ENCODE measurements at regions not wholly inside any gene's neighbourhood (a gene's known extent, or its start where the extent isn't known, plus 50 kb on each side); places are given as distances from the start of the nearest gene placed in this dataset.

DNA sequence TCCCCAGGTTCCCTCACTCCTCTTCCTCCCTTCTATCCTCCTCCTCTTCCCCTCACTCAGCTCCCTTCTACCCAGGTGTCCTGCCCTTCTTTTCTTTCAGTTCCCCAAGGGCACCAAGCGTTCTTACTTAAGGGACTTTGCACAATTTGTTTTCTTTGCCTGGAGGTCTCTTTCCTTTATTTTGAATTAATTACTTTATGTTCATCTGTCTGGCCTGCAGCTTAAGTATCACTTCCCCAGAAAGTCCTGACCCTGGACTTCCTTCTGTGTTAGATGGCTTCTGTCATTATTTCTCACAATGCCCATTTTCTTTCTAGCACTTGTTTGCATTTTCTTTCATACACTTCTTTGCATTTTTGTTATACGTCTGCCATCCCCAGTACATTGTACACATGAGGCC lies 350.6 kb downstream of the SH3GL2 start (continued):
- TF ChIP-seq, protein P1, sequence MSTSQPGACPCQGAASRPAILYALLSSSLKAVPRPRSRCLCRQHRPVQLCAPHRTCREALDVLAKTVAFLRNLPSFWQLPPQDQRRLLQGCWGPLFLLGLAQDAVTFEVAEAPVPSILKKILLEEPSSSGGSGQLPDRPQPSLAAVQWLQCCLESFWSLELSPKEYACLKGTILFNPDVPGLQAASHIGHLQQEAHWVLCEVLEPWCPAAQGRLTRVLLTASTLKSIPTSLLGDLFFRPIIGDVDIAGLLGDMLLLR (CRISPR knock-in tag; IDR thresholded peaks at IDR 0.05), result no peak
- TF ChIP-seq, protein P2, sequence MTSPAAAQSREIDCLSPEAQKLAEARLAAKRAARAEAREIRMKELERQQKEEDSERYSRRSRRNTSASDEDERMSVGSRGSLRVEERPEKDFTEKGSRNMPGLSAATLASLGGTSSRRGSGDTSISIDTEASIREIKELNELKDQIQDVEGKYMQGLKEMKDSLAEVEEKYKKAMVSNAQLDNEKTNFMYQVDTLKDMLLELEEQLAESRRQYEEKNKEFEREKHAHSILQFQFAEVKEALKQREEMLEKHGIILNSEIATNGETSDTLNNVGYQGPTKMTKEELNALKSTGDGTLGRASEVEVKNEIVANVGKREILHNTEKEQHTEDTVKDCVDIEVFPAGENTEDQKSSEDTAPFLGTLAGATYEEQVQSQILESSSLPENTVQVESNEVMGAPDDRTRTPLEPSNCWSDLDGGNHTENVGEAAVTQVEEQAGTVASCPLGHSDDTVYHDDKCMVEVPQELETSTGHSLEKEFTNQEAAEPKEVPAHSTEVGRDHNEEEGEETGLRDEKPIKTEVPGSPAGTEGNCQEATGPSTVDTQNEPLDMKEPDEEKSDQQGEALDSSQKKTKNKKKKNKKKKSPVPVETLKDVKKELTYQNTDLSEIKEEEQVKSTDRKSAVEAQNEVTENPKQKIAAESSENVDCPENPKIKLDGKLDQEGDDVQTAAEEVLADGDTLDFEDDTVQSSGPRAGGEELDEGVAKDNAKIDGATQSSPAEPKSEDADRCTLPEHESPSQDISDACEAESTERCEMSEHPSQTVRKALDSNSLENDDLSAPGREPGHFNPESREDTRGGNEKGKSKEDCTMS (CRISPR knock-in tag; conservative IDR thresholded peaks at IDR 0.05), result no peak
- TF ChIP-seq, protein P3, sequence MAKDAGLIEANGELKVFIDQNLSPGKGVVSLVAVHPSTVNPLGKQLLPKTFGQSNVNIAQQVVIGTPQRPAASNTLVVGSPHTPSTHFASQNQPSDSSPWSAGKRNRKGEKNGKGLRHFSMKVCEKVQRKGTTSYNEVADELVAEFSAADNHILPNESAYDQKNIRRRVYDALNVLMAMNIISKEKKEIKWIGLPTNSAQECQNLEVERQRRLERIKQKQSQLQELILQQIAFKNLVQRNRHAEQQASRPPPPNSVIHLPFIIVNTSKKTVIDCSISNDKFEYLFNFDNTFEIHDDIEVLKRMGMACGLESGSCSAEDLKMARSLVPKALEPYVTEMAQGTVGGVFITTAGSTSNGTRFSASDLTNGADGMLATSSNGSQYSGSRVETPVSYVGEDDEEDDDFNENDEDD (CRISPR knock-in tag; IDR thresholded peaks at IDR 0.05; ENCODE audit: borderline replicate concordance), result no peak
- TF ChIP-seq, protein P4, sequence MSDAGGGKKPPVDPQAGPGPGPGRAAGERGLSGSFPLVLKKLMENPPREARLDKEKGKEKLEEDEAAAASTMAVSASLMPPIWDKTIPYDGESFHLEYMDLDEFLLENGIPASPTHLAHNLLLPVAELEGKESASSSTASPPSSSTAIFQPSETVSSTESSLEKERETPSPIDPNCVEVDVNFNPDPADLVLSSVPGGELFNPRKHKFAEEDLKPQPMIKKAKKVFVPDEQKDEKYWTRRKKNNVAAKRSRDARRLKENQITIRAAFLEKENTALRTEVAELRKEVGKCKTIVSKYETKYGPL (CRISPR knock-in tag; IDR thresholded peaks at IDR 0.05), result no peak
- TF ChIP-seq HOXA7 (CRISPR knock-in tag; IDR thresholded peaks at IDR 0.05) (no peak), HES4 (CRISPR knock-in tag; IDR thresholded peaks at IDR 0.05; ENCODE audit: borderline replicate concordance) (no peak)
- TF ChIP-seq, protein P5, sequence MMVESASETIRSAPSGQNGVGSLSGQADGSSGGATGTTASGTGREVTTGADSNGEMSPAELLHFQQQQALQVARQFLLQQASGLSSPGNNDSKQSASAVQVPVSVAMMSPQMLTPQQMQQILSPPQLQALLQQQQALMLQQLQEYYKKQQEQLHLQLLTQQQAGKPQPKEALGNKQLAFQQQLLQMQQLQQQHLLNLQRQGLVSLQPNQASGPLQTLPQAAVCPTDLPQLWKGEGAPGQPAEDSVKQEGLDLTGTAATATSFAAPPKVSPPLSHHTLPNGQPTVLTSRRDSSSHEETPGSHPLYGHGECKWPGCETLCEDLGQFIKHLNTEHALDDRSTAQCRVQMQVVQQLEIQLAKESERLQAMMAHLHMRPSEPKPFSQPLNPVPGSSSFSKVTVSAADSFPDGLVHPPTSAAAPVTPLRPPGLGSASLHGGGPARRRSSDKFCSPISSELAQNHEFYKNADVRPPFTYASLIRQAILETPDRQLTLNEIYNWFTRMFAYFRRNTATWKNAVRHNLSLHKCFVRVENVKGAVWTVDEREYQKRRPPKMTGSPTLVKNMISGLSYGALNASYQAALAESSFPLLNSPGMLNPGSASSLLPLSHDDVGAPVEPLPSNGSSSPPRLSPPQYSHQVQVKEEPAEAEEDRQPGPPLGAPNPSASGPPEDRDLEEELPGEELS (CRISPR knock-in tag; IDR thresholded peaks at IDR 0.05), result no peak

All from HepG2 (cell line).